ENCODE measurements at regions not wholly inside any gene's neighbourhood (a gene's known extent, or its start where the extent isn't known, plus 50 kb on each side); places are given as distances from the start of the nearest gene placed in this dataset.

GRCh38 chr6:14819840-14820420 is 425.9 kb upstream of the JARID2 start:
- CTCF ChIA-PET: no interaction called here
- Mint-ChIP-seq H3K36me3 (ENCODE audit: insufficient read depth, unreplicated experiment) (no peaks in the 10 kb centered on the region), H3K27me3 (ENCODE audit: unreplicated experiment) (no peaks in the 10 kb centered on the region), H3K4me1 (ENCODE audit: low read depth, unreplicated experiment) (no peaks in the 10 kb centered on the region), H3K4me3 (ENCODE audit: low read depth, unreplicated experiment) (no peak overlapping the region), H3K27ac (ENCODE audit: unreplicated experiment) (no peak overlapping the region), H3K9me3 (ENCODE audit: low read depth, unreplicated experiment) (peaks cover 4% of the 10 kb centered on the region)
- no peak for DNase-seq
- BruUV-seq (replicated peaks): no TSS peak
- intact Hi-C loops (cut with micrococcal nuclease; ENCODE audit: unreplicated experiment): no loop called here
- TF ChIP-seq CTCF (IDR thresholded peaks at IDR 0.05; ENCODE audit: unreplicated experiment): no peak

GRCh38 chr6:14822012-14822553 is 423.8 kb upstream of the JARID2 start:
- Mint-ChIP-seq H3K9me3 (ENCODE audit: low read depth, unreplicated experiment) (peaks cover 4% of the 10 kb centered on the region), H3K27ac (ENCODE audit: unreplicated experiment) (no peak overlapping the region), H3K4me3 (ENCODE audit: low read depth, unreplicated experiment) (no peak overlapping the region), H3K27me3 (ENCODE audit: unreplicated experiment) (peaks cover 7% of the 10 kb centered on the region), H3K4me1 (ENCODE audit: low read depth, unreplicated experiment) (no peaks in the 10 kb centered on the region), H3K36me3 (ENCODE audit: insufficient read depth, unreplicated experiment) (no peaks in the 10 kb centered on the region)
- no TSS peak for BruUV-seq (replicated peaks)
- DNase-seq: no peak
- no peak for TF ChIP-seq CTCF (IDR thresholded peaks at IDR 0.05; ENCODE audit: unreplicated experiment)
- intact Hi-C loops (cut with micrococcal nuclease; ENCODE audit: unreplicated experiment): no loop called here
- CTCF ChIA-PET: no interaction called here

GRCh38 chr6:14822679-14823078 is 423.2 kb upstream of the JARID2 start:
- H3K4me3 Mint-ChIP-seq (ENCODE audit: low read depth, unreplicated experiment): no peak overlapping the region
- DNase-seq: no peak
- no peak overlapping the region for H3K27ac Mint-ChIP-seq (ENCODE audit: unreplicated experiment)
- peaks cover 13% of the 10 kb centered on the region for H3K27me3 Mint-ChIP-seq (ENCODE audit: unreplicated experiment)
- TF ChIP-seq CTCF (IDR thresholded peaks at IDR 0.05; ENCODE audit: unreplicated experiment): no peak
- H3K36me3 Mint-ChIP-seq (ENCODE audit: insufficient read depth, unreplicated experiment): no peaks in the 10 kb centered on the region
- peaks cover 4% of the 10 kb centered on the region for H3K9me3 Mint-ChIP-seq (ENCODE audit: low read depth, unreplicated experiment)
- no TSS peak for BruUV-seq (replicated peaks)
- H3K4me1 Mint-ChIP-seq (ENCODE audit: low read depth, unreplicated experiment): no peaks in the 10 kb centered on the region
- CTCF ChIA-PET: no interaction called here
- intact Hi-C loops (cut with micrococcal nuclease; ENCODE audit: unreplicated experiment): no loop called here

GRCh38 chr6:14824060-14824459 is 421.8 kb upstream of the JARID2 start:
- CTCF ChIA-PET: no interaction called here
- Mint-ChIP-seq H3K9me3 (ENCODE audit: low read depth, unreplicated experiment) (peaks cover 4% of the 10 kb centered on the region), H3K4me3 (ENCODE audit: low read depth, unreplicated experiment) (no peak overlapping the region), H3K27me3 (ENCODE audit: unreplicated experiment) (peaks cover 13% of the 10 kb centered on the region), H3K27ac (ENCODE audit: unreplicated experiment) (no peak overlapping the region), H3K36me3 (ENCODE audit: insufficient read depth, unreplicated experiment) (no peaks in the 10 kb centered on the region), H3K4me1 (ENCODE audit: low read depth, unreplicated experiment) (no peaks in the 10 kb centered on the region)
- DNase-seq: no peak
- intact Hi-C loops (cut with micrococcal nuclease; ENCODE audit: unreplicated experiment): no loop called here
- no TSS peak for BruUV-seq (replicated peaks)
- no peak for TF ChIP-seq CTCF (IDR thresholded peaks at IDR 0.05; ENCODE audit: unreplicated experiment)
